Peyer's patch (tissue), 4 donors: ENCODE measurements at regions not wholly inside any gene's neighbourhood (a gene's known extent, or its start where the extent isn't known, plus 50 kb on each side); places are given as distances from the start of the nearest gene placed in this dataset.

Experiments used
- CTCF ChIP-seq, 6 experiments: fragments of 450-650 bp in 4 of 6; fragments of 200-600 bp in 2 of 6; sonication (generic) in 1 of 6; IDR thresholded peaks; one replicate each; pipeline ENCODE4 v1.5.1; 2017 to 2019; ENCODE audit warnings: antibody characterized with exemption in 6 of 6, mild to moderate bottlenecking in 3 of 6, moderate library complexity in 1 of 6
- POLR2A ChIP-seq, 2 donors: fragments of 450-650 bp; IDR thresholded peaks; one replicate each; pipeline ENCODE4 v1.5.1; 2017; ENCODE audit warnings: antibody characterized with exemption in 2 of 2, mild to moderate bottlenecking in 2 of 2, moderate library complexity in 2 of 2

GRCh38 chr12:31877884-31878283, 81.3 kb upstream of the RESF1 start:
- TF ChIP-seq POLR2A (IDR thresholded peaks at IDR 0.05) = no peak
- no peak for TF ChIP-seq CTCF (IDR thresholded peaks at IDR 0.05)
